ENCODE measurements at regions not wholly inside any gene's neighbourhood (a gene's known extent, or its start where the extent isn't known, plus 50 kb on each side); places are given as distances from the start of the nearest gene placed in this dataset.

- in situ Hi-C loops (cut with MboI; ENCODE audit: low sequenced_read_pairs, unreplicated experiment): no loop called here
- no peak for DNase-seq (ENCODE audit: low spot score)
- TF ChIP-seq CTCF (IDR thresholded peaks at IDR 0.05; ENCODE audit: borderline replicate concordance, control extremely low read depth, extremely low read depth, insufficient read depth, missing control alignments): no peak
Observed at GRCh38 chr5:100252037-100252436, 283.1 kb upstream of the FAM174A start.

DNA sequence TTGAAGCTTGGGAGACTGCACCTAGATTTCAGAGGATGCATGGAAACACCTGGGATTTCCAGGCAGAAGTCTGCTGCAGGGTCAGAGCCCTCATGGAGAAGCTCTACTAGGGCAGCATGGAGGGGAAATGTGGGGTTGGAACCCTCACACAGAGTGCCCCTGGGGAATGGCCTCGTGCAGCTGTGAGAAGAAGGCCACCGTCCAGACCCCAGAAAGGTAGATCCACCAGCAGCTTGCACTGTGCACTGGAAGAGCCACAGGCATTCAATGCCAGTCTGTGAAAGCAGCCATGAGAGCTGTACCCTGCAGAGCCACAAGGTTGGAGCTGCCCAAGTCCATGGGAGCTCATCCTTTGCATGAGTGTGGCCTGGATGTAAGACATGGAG is 285.3 kb upstream of the FAM174A start:
- DNase-seq (ENCODE audit: low spot score): no peak
- TF ChIP-seq CTCF (IDR thresholded peaks at IDR 0.05; ENCODE audit: borderline replicate concordance, control extremely low read depth, extremely low read depth, insufficient read depth, missing control alignments): no peak
- in situ Hi-C loops (cut with MboI; ENCODE audit: low sequenced_read_pairs, unreplicated experiment): no loop called here

GRCh38 chr5:100249211-100249883 is 285.8 kb upstream of the FAM174A start:
- in situ Hi-C loops (cut with MboI; ENCODE audit: low sequenced_read_pairs, unreplicated experiment): no loop called here
- DNase-seq (ENCODE audit: low spot score): no peak
- no peak for TF ChIP-seq CTCF (IDR thresholded peaks at IDR 0.05; ENCODE audit: borderline replicate concordance, control extremely low read depth, extremely low read depth, insufficient read depth, missing control alignments)

- no peak for DNase-seq (ENCODE audit: low spot score)
- TF ChIP-seq CTCF (IDR thresholded peaks at IDR 0.05; ENCODE audit: borderline replicate concordance, control extremely low read depth, extremely low read depth, insufficient read depth, missing control alignments): no peak
- in situ Hi-C loops (cut with MboI; ENCODE audit: low sequenced_read_pairs, unreplicated experiment): no loop called here
Observed at GRCh38 chr5:100232736-100233135, 302.4 kb upstream of the FAM174A start.

- no peak for DNase-seq (ENCODE audit: low spot score)
- TF ChIP-seq CTCF (IDR thresholded peaks at IDR 0.05; ENCODE audit: borderline replicate concordance, control extremely low read depth, extremely low read depth, insufficient read depth, missing control alignments): no peak
- in situ Hi-C loops (cut with MboI; ENCODE audit: low sequenced_read_pairs, unreplicated experiment): no loop called here
Observed at GRCh38 chr5:100188778-100189177, 346.4 kb upstream of the FAM174A start.

GRCh38 chr5:100188339-100188738 is 346.8 kb upstream of the FAM174A start:
- in situ Hi-C loops (cut with MboI; ENCODE audit: low sequenced_read_pairs, unreplicated experiment): no loop called here
- TF ChIP-seq CTCF (IDR thresholded peaks at IDR 0.05; ENCODE audit: borderline replicate concordance, control extremely low read depth, extremely low read depth, insufficient read depth, missing control alignments): no peak
- DNase-seq (ENCODE audit: low spot score): no peak
